Urothelium cell line (cell line): ENCODE measurements at regions not wholly inside any gene's neighbourhood (a gene's known extent, or its start where the extent isn't known, plus 50 kb on each side); places are given as distances from the start of the nearest gene placed in this dataset.
"Not testable (repeated sequence)": the region's sequence is repeated elsewhere in the genome, so short reads cannot be mapped to it uniquely, and the experiment has no call there.

Experiments used
- DNase-seq: peaks from one replicate; pipeline ENCODE4 v3.0.0; 2011; ENCODE audit warnings: low spot score, mixed read lengths
- FAIRE-seq: peaks from 2 replicates; lab custom pipeline; 2011; peaks lifted over from hg19 to GRCh38; lab: Jason Lieb, UNC

DNA sequence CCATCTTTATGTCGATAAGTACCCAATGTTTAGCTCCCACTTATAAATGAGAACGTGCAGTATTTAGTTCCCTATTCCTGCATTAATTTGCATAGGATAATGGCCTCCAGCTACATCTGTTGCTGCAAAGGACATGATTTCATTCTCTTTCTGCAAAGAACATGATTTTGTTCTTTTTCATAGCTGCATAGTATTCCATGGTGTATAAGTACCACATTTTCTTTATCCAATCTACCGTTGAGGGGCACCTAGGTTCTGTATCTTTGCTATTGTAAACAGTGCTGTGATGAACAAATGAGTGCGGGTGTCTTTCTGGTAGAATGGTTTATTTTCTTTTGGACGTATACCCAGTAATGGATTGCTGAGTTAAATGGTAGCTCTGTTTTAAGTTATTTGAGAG is 63.0 kb downstream of the HLX start:
- FAIRE-seq (no peak), DNase-seq (no peak)

DNA sequence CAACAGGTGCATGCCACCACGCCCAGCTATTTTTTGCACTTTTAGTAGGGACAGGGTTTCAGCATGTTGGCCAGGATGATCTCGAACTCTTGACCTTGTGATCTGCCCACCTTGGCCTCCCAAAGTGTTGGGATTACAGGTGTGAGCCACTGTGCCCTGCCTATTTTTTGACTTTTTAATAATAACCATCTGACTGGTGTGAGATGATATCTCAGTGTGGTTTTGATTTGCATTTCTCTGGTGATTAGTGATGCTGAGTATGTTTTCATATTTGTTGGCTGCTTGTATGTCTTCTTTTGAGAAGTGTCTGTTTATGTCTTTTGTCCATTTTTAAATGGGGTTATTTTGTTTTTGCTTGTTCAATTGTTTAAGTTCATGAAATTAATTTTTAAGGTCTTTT is 63.7 kb downstream of the HLX start:
- DNase-seq, FAIRE-seq: not testable (repeated sequence)

DNA sequence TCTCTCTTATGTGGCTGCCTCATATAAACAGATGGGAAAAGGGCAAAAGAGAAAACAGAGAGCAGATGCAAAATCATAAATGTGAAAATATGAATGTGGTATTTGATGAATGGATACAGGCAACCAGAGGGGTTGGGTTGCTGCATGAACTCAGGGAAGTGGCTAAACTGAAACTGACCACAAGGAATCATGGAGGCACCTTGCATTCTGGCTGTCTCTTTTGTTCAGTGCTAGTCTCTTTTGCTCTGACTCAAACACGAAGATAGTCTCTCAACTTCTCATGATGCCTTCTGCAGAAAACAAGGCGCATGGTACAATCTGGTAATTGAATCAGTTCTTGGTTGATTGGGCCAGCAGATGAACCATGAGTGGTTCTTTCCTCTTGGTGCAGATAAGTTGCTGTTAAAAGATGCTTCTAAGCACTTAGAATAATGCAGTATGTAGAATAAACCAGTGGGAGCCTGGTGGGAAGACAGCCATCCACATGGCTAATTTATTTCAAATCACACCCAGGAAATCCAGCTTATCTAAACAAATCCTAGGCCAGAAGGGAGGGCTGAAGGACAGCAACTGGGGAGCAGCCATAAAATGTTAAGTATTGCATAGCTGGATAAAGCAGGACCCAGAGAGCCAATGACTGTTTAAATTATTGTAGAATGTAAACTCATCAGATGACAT is 64.2 kb downstream of the HLX start:
- no peak for DNase-seq
- no peak for FAIRE-seq

DNA sequence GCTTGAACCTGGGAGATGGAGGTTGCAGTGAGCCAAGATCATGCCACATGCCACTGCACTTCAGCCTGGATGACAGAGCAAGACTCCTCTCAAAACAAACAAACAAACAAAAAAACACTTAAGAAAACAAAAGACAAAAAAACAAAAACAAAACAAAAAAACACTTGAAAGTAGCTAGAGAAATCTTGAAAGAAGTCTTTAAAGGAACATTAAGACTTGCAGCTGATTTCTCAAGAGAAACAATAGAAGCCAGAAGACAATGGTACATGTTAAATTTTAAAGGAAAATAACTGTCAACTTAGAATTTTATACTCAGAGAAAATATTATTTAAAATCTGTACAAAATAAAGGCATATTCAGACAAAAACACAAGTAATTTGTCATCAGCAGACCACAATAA is 71.3 kb downstream of the HLX start:
- DNase-seq (no peak), FAIRE-seq (no peak)

DNA sequence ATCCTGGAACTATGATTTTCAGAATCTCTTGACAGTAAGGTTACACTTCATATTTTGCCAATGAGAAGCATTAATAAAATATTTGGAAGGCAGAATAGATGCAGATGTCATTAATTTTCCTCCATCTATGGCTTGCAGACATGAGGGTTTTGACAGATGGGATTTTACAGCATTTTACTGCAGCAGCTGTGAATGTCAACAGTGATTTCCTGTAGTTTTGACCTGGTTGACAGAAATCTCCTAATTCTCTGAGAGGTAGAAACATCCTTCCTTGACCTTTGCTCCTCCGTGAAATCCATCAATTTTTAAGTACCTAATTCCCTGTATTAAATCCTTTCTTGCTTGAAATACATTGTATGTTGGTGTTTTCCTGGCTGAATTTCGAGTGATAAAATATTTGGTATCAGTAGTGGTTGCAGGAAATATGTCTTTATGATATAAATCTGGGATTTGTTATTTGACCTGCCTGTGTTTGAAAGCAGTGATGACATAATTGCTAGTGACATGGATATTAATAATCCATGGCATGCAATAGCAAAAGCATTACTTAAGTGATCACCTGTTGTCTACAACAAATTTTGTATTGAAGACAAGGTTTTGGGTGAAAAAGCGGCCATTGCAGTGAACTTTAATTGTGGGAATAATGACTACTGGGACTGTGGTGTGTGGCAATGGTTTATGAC is 73.9 kb downstream of the HLX start:
- DNase-seq (no peak), FAIRE-seq (no peak)

DNA sequence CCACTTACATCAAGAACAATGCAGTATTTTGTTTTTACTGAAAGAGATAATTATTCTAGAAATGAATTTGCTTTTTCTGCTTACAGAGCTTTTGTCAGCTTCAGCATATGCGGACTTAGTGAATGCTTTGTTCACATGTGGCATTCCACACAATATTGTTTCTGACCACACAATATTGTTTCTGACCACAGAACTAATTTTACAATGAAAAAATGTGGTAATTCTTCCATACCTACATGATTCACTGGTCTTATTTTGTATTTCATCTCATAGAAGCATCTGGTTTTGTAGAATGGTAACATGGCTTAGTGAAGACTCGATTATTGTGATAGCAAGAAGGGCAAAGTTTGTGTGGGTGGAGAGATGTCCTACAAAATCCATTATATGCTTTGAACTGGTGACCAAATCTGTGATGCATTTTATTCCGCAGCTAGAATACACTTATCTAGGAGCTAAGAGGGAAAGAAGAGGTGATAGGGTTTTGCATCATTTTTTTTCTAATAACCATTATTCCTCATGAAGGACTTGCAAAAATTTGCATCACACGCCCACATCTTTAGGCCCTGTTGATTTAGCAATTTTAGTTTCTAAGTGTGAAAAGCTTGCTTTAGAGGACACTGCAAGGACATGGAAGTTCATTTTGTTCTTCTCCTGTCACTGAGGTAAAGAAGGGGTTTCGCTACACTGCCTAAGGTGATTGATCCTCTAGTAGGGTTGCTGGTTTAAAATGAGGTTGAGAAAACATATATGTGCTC is 75.3 kb downstream of the HLX start:
- DNase-seq (no peak), FAIRE-seq (no peak)

DNA sequence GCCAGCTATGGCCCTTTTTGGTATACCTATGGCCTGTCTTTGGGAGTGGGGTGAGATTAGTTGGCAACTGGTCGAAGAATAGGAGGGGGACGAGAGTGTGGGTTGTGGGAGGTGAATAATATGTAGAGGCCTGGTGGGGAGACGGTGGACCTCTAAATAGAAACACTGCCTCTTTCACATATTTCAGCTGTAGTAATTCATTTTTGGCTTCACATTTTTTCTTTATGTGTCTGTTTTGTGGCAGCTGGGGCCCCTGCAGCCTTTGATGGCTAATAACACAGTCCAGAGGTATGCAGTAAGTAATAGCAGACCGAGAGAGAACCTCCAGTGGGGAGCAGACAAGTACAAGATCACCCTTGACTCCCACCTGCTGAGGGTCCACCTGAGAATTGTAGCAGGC is 75.9 kb downstream of the HLX start:
- DNase-seq (no peak), FAIRE-seq (no peak)

DNA sequence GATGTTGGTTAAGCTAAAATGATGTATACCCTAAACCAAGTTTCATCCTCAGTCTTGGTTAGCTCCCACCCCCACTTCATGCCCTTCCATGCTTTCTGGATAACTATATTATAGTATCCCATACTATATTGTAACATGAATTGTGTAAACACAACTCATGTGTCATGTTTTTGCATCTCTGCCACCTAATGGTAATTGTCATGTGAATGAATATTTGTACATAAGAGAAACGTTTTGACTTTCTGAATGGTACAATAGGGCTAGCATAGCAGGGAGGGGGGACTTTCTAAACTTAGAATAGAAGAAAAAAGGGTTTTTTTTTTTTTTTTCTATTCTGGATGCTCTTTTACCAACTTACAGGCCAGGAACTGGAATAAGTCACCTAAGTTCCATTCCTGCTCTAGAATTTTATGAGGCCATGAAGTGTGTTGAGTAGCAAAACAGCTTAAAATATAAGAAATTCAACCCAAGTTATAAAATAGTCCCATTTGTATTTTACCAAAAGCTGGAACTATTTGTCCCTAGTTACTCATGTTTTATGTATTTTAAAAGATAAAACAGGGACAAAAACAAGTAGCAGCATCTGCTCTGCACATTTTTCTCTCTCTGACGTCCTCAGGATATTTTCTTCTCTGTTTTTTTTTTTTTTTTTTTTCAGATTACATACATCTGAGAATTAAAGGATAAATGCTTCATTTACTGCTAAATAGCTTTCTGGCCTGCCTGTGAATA is 77.4 kb downstream of the HLX start:
- FAIRE-seq (no peak), DNase-seq (no peak)

DNA sequence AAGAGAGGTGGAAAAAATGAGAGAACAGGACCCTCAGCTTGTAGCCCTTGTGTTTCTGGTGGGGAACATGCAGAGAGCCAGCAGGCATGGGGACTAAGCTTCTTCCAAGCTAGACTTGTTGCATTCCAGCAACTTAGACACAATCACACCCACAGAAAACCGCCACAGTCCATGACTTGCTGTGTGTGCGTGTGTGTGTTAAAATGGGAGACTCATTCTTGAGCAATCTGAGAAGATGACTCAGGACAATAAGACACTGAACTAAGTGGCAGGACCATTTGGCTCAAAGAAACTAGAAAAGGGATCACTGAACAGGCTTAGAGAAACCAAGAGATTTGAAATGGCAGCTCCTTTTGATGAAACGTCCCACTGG is 78.0 kb downstream of the HLX start:
- FAIRE-seq (no peak), DNase-seq (peak; percentile 43)

DNA sequence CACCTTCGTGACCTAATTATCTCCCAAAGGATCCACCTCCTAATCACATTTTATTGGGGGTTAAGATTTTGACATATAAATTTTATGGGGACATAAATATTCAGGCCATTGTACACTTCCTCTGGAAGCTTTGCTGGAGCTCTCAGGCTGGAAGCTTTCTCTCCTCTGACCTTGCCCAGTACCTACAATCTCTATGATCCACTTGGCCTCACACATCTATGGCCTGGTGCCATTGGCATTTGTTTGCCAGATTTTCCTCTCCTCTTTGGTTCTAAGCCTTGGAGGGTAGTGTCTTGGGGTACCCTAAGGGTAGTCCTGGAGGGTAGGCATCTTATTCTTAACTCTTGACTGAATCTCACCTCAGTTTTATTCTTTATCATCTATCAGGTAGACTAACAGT is 79.0 kb downstream of the HLX start:
- no peak for DNase-seq
- FAIRE-seq, result no peak

DNA sequence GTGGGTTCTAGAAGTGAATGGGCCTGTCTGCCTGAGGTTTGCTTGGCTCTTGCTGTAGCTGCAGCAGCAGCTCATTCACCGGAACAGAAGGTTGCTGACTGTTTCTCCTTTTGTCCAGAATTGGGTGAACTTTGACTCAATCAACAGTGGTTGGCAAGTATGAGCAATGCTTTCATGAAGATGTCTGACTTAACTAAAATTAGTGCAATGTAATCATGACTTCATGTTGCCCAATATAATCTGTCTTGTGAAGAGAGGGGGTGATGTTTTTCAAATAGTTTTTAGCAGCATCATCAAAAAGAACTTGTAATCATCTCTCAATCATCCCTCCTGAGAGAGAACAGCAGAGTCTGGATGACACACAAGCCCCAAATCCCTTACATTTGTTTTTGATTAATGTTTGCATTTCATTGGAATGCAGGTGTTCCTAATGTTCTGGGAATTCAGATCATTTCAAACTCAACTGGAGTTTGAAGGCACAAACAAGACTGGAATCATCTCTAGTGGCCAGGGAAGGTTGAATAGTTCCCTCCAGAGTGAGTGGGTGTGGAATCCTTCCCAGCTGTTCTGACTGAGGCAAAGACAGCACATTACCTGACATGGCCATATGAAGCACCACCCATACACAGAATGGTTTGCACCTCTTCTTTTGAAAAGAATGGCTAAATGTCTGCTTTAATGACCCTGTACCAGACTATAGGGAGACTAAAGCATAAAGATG is 82.9 kb downstream of the HLX start:
- FAIRE-seq (peak; percentile 37), DNase-seq (peak; percentile 44)

DNA sequence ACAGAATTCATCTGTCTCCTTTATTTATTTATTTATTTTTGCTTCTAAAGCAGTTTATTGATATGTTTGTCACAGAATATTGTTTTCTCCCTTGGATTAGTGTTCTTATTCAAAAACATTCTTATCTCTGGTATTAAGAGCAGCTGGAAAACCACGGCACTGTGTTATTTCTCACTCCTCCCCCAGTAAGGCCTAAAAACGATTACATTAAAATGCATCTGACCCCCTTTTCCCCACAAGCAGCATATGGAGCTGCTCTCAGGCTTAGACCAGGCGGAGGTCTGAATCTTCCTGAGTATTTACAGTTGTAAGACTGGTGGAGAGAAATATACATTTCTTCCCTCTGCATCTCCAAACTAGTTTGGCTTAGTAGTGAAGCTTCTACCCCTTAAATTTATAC is 86.8 kb downstream of the HLX start:
- FAIRE-seq (no peak), DNase-seq (no peak)

DNA sequence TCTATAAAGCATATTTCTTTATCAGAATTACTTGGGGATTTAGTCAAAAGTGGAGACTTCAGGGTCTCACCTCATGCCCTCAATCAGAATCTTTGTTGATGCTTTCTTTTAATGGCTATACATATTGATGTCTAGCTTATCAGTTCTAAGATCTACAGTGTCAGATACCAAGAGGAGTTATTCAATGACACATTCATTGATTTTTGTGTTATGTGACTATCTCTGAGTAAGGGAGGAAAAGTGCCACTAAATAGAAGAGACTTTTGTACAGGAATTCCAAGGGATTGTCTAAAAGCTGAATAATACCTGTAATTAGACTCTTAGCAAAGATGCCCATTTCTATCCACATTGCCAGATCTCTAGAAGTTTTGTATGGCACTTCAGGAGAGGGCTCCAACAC is 87.2 kb downstream of the HLX start:
- no peak for FAIRE-seq
- no peak for DNase-seq

DNA sequence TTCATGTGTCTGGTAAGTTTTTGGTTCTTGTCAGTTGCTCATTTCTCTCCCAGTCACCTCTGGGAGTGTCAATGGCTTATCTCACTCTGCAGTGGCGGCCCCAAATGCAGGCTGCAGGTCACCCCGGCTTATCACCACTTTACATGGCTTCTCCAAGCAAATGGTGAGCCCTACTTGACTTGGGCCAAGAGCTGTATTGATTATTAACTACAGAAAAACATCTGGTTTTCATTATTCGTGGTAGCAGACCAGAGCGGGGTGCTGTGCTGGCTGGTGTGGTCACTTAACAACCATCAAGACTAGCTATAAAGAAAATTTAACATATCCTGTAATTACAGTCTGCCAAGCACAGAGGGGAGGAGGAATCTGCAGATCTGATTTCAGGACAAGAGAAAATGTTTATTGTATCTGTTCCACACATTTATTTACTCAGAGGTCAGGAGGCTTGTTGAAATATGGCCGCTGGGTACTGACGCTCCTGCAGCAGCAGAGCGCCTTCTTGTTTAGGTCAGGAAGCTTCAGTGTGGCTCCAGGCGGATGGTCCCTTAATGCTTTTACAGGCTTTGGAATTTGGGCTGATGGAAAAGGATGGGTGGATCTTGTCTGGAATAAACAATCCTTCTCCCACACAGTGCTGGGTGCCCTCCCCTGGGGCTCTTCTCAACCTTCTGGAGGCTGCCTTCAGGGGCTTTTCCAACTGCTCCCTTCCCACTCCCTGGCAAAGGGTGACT is 87.8 kb downstream of the HLX start:
- DNase-seq (no peak), FAIRE-seq (no peak)

DNA sequence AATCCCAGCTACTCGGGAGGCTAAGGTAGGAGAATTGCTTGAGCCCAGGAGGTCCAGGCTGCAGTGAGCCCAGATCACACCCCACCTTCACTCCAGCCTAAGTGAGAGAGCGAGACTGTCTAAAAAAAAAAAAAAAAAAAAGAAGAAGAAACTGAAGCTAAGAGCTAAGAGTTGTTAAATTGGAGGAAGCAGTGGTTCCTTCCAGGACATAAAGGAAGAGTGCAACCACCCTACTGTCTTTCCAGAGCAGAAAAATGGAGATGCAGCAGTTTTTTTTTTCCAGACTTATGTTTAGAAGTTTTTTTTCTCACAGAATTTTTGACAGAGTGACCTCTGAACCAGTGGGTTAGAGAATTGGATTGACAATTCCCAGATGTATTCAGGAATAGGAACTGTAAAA is 88.7 kb downstream of the HLX start:
- FAIRE-seq, result no peak
- no peak for DNase-seq

DNA sequence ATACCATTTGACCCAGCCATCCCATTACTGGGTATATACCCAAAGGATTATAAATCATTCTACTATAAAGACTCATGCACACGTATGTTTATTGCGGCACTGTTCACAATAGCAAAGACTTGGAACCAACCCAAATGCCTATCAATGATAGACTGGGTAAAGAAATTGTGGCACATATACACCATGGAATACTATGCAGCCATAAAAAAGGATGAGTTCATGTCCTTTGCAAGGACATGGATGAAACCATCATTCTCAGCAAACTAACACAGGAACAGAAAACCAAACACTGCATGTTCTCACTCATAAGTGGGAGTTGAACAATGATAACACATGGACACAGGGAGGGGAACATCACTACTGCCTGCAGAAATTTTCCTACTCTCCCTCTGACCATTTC is 90.0 kb downstream of the HLX start:
- not testable (repeated sequence) for FAIRE-seq, DNase-seq

DNA sequence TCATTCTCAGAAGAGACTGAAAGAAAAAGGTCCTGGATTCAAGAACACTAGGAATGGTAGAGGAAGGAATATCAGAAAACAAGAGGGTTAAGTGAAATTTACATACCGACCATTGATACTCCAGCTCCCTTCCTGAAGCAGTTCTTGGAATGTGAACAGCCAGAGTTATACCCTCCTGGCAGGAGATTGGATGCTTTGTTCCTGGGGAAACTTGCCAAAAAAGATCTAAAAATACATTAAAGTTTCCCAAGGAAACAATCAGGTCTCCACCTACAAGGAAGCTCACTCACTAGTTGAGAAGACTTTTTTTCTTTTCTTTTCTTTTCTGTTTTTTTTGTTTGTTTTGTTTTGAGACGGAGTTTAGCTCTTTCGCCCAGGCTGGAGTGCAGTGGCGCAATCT is 91.1 kb downstream of the HLX start:
- no peak for DNase-seq
- FAIRE-seq, result no peak

DNA sequence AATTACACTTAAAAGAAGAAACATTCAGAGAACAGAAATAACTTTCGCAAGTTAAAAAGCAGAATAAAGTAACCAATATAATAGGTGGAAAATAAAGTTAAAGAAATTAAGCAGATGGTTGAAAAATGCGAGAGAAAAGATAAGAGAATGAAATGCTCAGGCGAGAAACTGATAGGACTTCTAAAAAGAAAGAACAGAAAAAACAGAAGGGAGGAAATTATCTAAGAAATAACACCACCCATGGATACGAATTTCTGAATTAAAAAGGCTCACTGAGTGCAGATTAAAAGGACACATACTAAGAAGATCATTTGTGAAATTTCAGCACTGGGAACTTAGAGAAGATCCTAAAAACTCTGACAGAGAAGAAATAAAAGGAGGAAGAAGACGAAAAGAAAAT is 92.0 kb downstream of the HLX start:
- FAIRE-seq, result no peak
- no peak for DNase-seq

DNA sequence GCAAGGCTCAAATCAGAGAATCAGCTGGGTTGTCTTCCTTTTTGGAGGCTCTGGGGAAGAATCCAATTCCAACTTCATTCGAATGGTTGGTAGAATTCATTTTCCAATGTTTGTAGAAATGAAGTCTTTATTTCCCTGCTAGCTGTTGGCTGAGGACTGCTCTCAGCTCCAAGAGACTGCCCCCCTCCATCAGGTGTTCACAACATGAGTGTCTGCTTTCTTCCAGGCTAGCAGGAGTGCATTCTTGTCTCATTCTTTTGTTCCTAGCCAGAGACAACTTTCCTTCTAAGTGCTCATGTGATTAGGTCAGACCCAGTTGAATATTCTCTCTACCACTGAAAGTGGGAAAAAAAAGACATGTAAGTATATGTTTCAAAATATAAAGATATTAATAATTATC is 95.2 kb downstream of the HLX start:
- no peak for DNase-seq
- no peak for FAIRE-seq

DNA sequence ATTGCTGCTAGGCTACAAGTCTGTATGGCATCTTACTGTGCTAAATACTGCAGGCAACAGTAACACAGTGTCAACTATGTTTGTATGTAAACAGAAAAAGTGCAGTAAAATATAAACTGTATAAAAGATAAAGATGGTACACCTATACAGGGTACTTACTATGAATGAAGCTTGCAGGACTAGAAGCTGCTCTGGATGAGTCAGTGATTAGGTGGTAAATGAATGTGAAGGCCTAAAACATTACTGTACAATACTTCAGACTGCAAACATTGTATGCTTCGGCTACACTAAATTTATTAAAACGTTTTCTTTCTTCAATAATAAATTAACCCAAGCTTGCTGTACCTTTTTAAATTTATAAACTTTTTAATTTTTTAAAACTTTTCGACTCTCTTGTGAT is 97.1 kb downstream of the HLX start:
- no peak for FAIRE-seq
- no peak for DNase-seq
